K562 (cell line): ENCODE measurements at regions not wholly inside any gene's neighbourhood (a gene's known extent, or its start where the extent isn't known, plus 50 kb on each side); places are given as distances from the start of the nearest gene placed in this dataset.

Experiments used
- ATAC-seq: fragments of 200-7000 bp; cut with Tn5 transposase; 3 replicates; pipeline ENCODE4 v1.9.1; 2020; ENCODE audit warnings: moderate library complexity
- BruUV-seq: library from RNA; stranded (reverse); fragments of 400-500 nt; replicated peaks from 2 replicates; lab custom pipeline; 2021; lab: Mats Ljungman, UMichigan
- CTCF ChIA-PET: fragments of 300-600 bp; formaldehyde crosslinking; extraction: SDS; loops from one replicate; lab custom pipeline; 2021; ENCODE audit warnings: low intra/inter-chr PET ratio; lab: Yijun Ruan, JAX
- POLR2A ChIA-PET: fragments of 300-600, 350-650 bp; sonication (Branson Sonifier 250); formaldehyde crosslinking; extraction: SDS; loops from one replicate; lab custom pipeline; 2021; ENCODE audit warnings: antibody characterized with exemption, inconsistent platforms; lab: Yijun Ruan, JAX
- DNase-seq, 4 experiments: peaks; one replicate each; pipeline versions ENCODE4 v3.0.0 to v3.0.0-alpha.2; 2011 to 2018; ENCODE audit warnings: low spot score in 3 of 4, mixed read lengths in 3 of 4; ENCODE audit errors: extremely low read depth in 1 of 4
- FAIRE-seq: peaks from 2 replicates; lab custom pipeline; 2011; peaks lifted over from hg19 to GRCh38; lab: Jason Lieb, UNC
- H2AFZ ChIP-seq: 2 replicates; pipeline ENCODE4 v1.6.0; 2011; ENCODE audit warnings: low read depth, low read length, control low read depth, inconsistent platforms
- H3K27ac ChIP-seq: fragments of 200-600 bp; 3 replicates; pipeline ENCODE4 v1.8.0; 2011; ENCODE audit warnings: low read depth, mild to moderate bottlenecking, control low read depth, inconsistent platforms, low read length, moderate library complexity, mixed read lengths; ENCODE audit errors: extremely low read depth
- H3K27me3 ChIP-seq, 2 experiments: fragments of 300-600 bp in 1 of 2; 2 replicates in 1 of 2; 3 replicates in 1 of 2; pipeline versions ENCODE4 v1.6.0 to v1.8.0; 2011; ENCODE audit warnings: inconsistent platforms in 2 of 2, low read length in 2 of 2, mild to moderate bottlenecking in 1 of 2, mixed read lengths in 1 of 2, moderate library complexity in 1 of 2; ENCODE audit not compliant: control insufficient read depth in 2 of 2, insufficient read depth in 2 of 2
- H3K36me3 ChIP-seq: fragments of 300-600 bp; 3 replicates; pipeline ENCODE4 v1.8.0; 2011; ENCODE audit warnings: mild to moderate bottlenecking, low read length, inconsistent platforms; ENCODE audit not compliant: control insufficient read depth, insufficient read depth
- H3K4me1 ChIP-seq, 2 experiments: fragments of 200-600 bp in 1 of 2; replicated peaks in 1 of 2; 2 replicates in 1 of 2; 3 replicates in 1 of 2; pipeline versions ENCODE4 v1.5.1 to v1.8.0; 2011; ENCODE audit warnings: inconsistent platforms in 2 of 2, low read length in 2 of 2, mild to moderate bottlenecking in 1 of 2, mixed read lengths in 1 of 2, moderate library complexity in 1 of 2; ENCODE audit not compliant: control insufficient read depth in 2 of 2, insufficient read depth in 2 of 2
- H3K4me2 ChIP-seq: 2 replicates; pipeline ENCODE4 v1.6.1; 2011; ENCODE audit warnings: low read length, control low read depth, inconsistent platforms, mixed read lengths; ENCODE audit not compliant: insufficient read depth
- H3K4me3 ChIP-seq: fragments of 200-600 bp; sonication (generic), shearing (Covaris generic); 2 replicates; pipeline ENCODE4 v1.5.1; 2016; ENCODE audit warnings: control low read depth, inconsistent platforms
- H3K79me2 ChIP-seq: fragments of 200-600 bp; 3 replicates; pipeline ENCODE4 v1.8.0; 2011; ENCODE audit warnings: low read length, inconsistent platforms; ENCODE audit not compliant: control insufficient read depth, insufficient read depth
- H3K9ac ChIP-seq, 2 experiments: 2 replicates each; pipeline versions ENCODE4 v1.6.0 to v1.6.1; 2011; ENCODE audit warnings: low read depth in 2 of 2, low read length in 2 of 2, control low read depth in 1 of 2, inconsistent platforms in 1 of 2, mild to moderate bottlenecking in 1 of 2, mixed read lengths in 1 of 2; ENCODE audit not compliant: insufficient read depth in 1 of 2
- H3K9me1 ChIP-seq: one replicate; pipeline ENCODE4 v1.6.0; 2011; ENCODE audit warnings: inconsistent platforms, mild to moderate bottlenecking, low read length, moderate library complexity; ENCODE audit not compliant: control insufficient read depth, insufficient read depth
- H3K9me3 ChIP-seq: replicated peaks from 2 replicates; pipeline ENCODE4 v1.5.1; 2011; ENCODE audit warnings: low read depth, low read length, inconsistent platforms; ENCODE audit not compliant: control insufficient read depth, insufficient read depth
- H4K20me1 ChIP-seq: replicated peaks from 2 replicates; pipeline ENCODE4 v1.6.1; 2011; ENCODE audit warnings: low read length, inconsistent platforms, mixed read lengths; ENCODE audit not compliant: control insufficient read depth, insufficient read depth
- ARID3B ChIP-seq: fragments of 250-450 bp; sonication (Bioruptor Pico); IDR thresholded peaks from 2 replicates; pipeline ENCODE4 v1.4.0; 2020; ENCODE audit warnings: borderline replicate concordance
- DMBX1 ChIP-seq: fragments of 250-450 bp; sonication (Bioruptor Pico); IDR thresholded peaks from 2 replicates; pipeline ENCODE4 v1.8.0; 2022; ENCODE audit warnings: inconsistent platforms, mild to moderate bottlenecking, moderate library complexity, borderline replicate concordance
- HDAC2 ChIP-seq: fragments of 450-650 bp; IDR thresholded peaks from 2 replicates; pipeline ENCODE4 v1.6.1; 2016; ENCODE audit warnings: mild to moderate bottlenecking
- ILK ChIP-seq: fragments of 450-650 bp; IDR thresholded peaks from 2 replicates; pipeline ENCODE4 v1.6.1; 2016; ENCODE audit warnings: missing genetic modification characterization, low read depth, mild to moderate bottlenecking, missing compliant biosample characterization, moderate library complexity, borderline replicate concordance
- KLF6 ChIP-seq: fragments of 250-450 bp; sonication (Bioruptor Pico); IDR thresholded peaks from 2 replicates; pipeline ENCODE4 v1.4.0; 2020; ENCODE audit warnings: mild to moderate bottlenecking, moderate library complexity, borderline replicate concordance
- NCOA6 ChIP-seq: fragments of 450-650 bp; IDR thresholded peaks from 2 replicates; pipeline ENCODE4 v1.6.1; 2017; ENCODE audit warnings: mild to moderate bottlenecking
- POLR3A ChIP-seq: IDR thresholded peaks from 2 replicates; pipeline ENCODE4 v1.6.1; 2011; ENCODE audit warnings: borderline replicate concordance, mild to moderate bottlenecking, moderate library complexity; ENCODE audit not compliant: insufficient read length, insufficient read depth; ENCODE audit errors: extremely low read depth
- THAP7 ChIP-seq: fragments of 250-450 bp; sonication (Bioruptor Pico); IDR thresholded peaks from 2 replicates; pipeline ENCODE4 v1.5.0; 2021
- ZBTB7A ChIP-seq: IDR thresholded peaks from 2 replicates; pipeline ENCODE4 v1.6.1; 2011; ENCODE audit warnings: low read depth, mild to moderate bottlenecking, low read length, moderate library complexity, borderline replicate concordance; ENCODE audit not compliant: control insufficient read depth
- ZNF253 ChIP-seq: fragments of 250-450 bp; sonication (Bioruptor Pico); conservative IDR thresholded peaks from 2 replicates; pipeline ENCODE4 v1.6.1; 2021; ENCODE audit warnings: mild to moderate bottlenecking
- ZNF408 ChIP-seq: fragments of 250-450 bp; sonication (Bioruptor Pico); IDR thresholded peaks from 2 replicates; pipeline ENCODE4 v1.4.0; 2020; ENCODE audit warnings: low read depth, mild to moderate bottlenecking, moderate library complexity
- ZNF436 ChIP-seq: fragments of 250-450, 450-650 bp; sonication (Bioruptor Pico); formaldehyde crosslinking; IDR thresholded peaks from 2 replicates; pipeline ENCODE4 v1.7.0; 2020; ENCODE audit warnings: mild to moderate bottlenecking
- ZSCAN32 ChIP-seq: fragments of 450-650 bp; formaldehyde crosslinking; IDR thresholded peaks from 2 replicates; pipeline ENCODE4 v1.4.0; 2020; ENCODE audit warnings: mild to moderate bottlenecking, moderate library complexity
- ZZZ3 ChIP-seq: fragments of 450-650 bp; IDR thresholded peaks from 2 replicates; pipeline ENCODE4 v1.6.1; 2016; ENCODE audit warnings: antibody characterized with exemption, mild to moderate bottlenecking, moderate library complexity
- WGBS: fragments of 100-300 bp; shearing (Covaris generic); methylation state at CpG from one replicate; pipeline ENCODE4 v1.1.6; 2016; ENCODE audit warnings: low coverage, mixed read lengths; ENCODE audit not compliant: insufficient coverage; ENCODE audit errors: missing lambda C conversion rate; 5-methylcytosine and 5-hydroxymethylcytosine counted together
- in situ Hi-C: fragments of 300-500 bp; cut with MboI; formaldehyde crosslinking; loops from 4 replicates; pipeline ENCODE4 v1.15.0; 2018; ENCODE audit warnings: inconsistent platforms, mixed read lengths
- intact Hi-C: fragments of 100-400 bp; cut with micrococcal nuclease; formaldehyde crosslinking; loops from 2 replicates; pipeline ENCODE4 v1.14.2; 2022
- TF ChIP-seq, protein P1 (sequence below): sonication (generic); formaldehyde crosslinking; IDR thresholded peaks from 2 replicates; pipeline ENCODE4 v1.8.0; 2022; ENCODE audit warnings: missing genetic modification reagents, mild to moderate bottlenecking, borderline replicate concordance
- TF ChIP-seq, protein P2 (sequence below): IDR thresholded peaks from 2 replicates; pipeline ENCODE4 v1.6.1; 2011; ENCODE audit not compliant: insufficient read length; ENCODE audit errors: extremely low read depth
- TF ChIP-seq, protein P3 (sequence below): fragments of 450-650 bp; IDR thresholded peaks from 2 replicates; pipeline ENCODE4 v1.6.1; 2016; ENCODE audit warnings: mild to moderate bottlenecking

DNA sequence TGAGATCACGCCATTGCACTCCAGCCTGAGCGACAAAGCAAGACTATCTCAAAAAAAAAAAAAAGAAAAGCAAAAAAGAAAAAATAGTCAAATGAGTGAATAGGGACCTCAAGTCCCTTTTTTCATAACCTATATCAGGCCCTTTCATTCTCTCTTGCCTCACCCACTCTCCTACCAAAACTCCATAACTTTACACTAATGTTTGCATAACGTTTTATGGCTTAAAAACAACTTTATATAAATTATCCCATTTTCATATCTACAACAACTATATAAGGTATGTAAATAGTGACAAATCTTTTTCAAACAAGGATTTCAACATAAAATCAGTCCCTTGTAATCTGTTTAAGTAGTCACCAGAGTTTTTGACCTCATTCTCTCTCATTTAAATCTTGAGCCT is 56.9 kb upstream of the PIP5K1B start (continued):
- TF ChIP-seq ARID3B (CRISPR knock-in tag) (no peak), ZNF408 (no peak), ZNF436 (no peak), ILK (no peak), ZSCAN32 (CRISPR knock-in tag) (no peak), HDAC2 (no peak)
- TF ChIP-seq, protein P1, sequence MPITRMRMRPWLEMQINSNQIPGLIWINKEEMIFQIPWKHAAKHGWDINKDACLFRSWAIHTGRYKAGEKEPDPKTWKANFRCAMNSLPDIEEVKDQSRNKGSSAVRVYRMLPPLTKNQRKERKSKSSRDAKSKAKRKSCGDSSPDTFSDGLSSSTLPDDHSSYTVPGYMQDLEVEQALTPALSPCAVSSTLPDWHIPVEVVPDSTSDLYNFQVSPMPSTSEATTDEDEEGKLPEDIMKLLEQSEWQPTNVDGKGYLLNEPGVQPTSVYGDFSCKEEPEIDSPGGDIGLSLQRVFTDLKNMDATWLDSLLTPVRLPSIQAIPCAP (CRISPR knock-in tag): no peak

DNA sequence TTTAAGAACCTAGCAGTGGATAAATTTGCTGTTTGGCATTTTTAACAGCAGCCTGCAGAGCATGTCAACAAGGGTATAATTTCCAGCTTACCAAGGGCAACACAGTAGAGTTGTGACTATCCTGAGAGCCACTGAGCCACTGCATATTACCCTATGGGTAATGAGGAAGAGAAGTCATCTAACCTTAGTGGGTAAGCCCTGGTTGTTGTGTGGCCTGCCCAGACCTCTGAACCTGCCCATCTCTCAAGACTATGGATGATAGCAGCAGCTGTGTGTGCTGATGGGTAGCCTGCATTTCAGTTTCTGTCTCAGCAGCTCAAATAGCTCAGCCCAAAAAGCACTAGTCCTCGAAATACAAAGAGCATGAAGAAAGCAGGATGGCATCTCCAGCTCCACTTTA is 56.1 kb upstream of the PIP5K1B start:
- in situ Hi-C loops (no loop called here), intact Hi-C loops (no loop called here)
- FAIRE-seq (no peak), ATAC-seq (no peak), DNase-seq (no peak)
- Histone ChIP-seq H3K79me2 (no peaks in the 10 kb centered on the region), H3K27ac (no peak overlapping the region), H3K9me1 (no peaks in the 10 kb centered on the region), H4K20me1 (no peaks in the 10 kb centered on the region), H3K36me3 (no peaks in the 10 kb centered on the region), H3K4me1 (peaks cover 0 to 25% of the 10 kb centered on the region in 2 experiments; a peak in 3 of 5 replicates), H2AFZ (no peak overlapping the region), H3K9me3 (no peaks in the 10 kb centered on the region), H3K27me3 (no peaks in the 10 kb centered on the region), H3K4me3 (no peak overlapping the region), H3K4me2 (no peak overlapping the region), H3K9ac (no peak overlapping the region)
- 0% methylated on average over 1 of the region's 1 CpG for WGBS
- BruUV-seq: no TSS peak
- CTCF ChIA-PET: no interaction called here
- POLR2A ChIA-PET: no interaction called here
- no peak for TF ChIP-seq THAP7 (CRISPR knock-in tag)
- no peak for TF ChIP-seq ZZZ3
- no peak for TF ChIP-seq NCOA6
- TF ChIP-seq, protein P2, sequence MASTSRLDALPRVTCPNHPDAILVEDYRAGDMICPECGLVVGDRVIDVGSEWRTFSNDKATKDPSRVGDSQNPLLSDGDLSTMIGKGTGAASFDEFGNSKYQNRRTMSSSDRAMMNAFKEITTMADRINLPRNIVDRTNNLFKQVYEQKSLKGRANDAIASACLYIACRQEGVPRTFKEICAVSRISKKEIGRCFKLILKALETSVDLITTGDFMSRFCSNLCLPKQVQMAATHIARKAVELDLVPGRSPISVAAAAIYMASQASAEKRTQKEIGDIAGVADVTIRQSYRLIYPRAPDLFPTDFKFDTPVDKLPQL: no peak
- no peak for TF ChIP-seq POLR3A
- TF ChIP-seq ZNF253 (CRISPR knock-in tag): no peak
- TF ChIP-seq, protein P3, sequence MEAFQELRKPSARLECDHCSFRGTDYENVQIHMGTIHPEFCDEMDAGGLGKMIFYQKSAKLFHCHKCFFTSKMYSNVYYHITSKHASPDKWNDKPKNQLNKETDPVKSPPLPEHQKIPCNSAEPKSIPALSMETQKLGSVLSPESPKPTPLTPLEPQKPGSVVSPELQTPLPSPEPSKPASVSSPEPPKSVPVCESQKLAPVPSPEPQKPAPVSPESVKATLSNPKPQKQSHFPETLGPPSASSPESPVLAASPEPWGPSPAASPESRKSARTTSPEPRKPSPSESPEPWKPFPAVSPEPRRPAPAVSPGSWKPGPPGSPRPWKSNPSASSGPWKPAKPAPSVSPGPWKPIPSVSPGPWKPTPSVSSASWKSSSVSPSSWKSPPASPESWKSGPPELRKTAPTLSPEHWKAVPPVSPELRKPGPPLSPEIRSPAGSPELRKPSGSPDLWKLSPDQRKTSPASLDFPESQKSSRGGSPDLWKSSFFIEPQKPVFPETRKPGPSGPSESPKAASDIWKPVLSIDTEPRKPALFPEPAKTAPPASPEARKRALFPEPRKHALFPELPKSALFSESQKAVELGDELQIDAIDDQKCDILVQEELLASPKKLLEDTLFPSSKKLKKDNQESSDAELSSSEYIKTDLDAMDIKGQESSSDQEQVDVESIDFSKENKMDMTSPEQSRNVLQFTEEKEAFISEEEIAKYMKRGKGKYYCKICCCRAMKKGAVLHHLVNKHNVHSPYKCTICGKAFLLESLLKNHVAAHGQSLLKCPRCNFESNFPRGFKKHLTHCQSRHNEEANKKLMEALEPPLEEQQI: no peak
- no peak for TF ChIP-seq DMBX1 (CRISPR knock-in tag)
- TF ChIP-seq ZBTB7A: no peak
- TF ChIP-seq KLF6 (CRISPR knock-in tag): no peak
